NCI-H2171 treated with DMSO at 0.1 percent for 48 hours (cell line): ENCODE measurements at regions not wholly inside any gene's neighbourhood (a gene's known extent, or its start where the extent isn't known, plus 50 kb on each side); places are given as distances from the start of the nearest gene placed in this dataset.

ENCODE experiments used
- DNase-seq: peaks from one replicate; lab custom pipeline; 2025; lab: John Stamatoyannopoulos, UW

GRCh38 chr1:198040880-198041279, 115.9 kb upstream of the NEK7 start:
- no peak for DNase-seq

GRCh38 chr1:198042168-198042567, 114.6 kb upstream of the NEK7 start:
- peak; percentile 13 for DNase-seq

GRCh38 chr1:198047913-198048312, 108.9 kb upstream of the NEK7 start:
- DNase-seq = no peak

GRCh38 chr1:198054510-198054909, 102.3 kb upstream of the NEK7 start:
- no peak for DNase-seq

GRCh38 chr1:198056255-198056654, 100.5 kb upstream of the NEK7 start:
- no peak for DNase-seq

- no peak for DNase-seq
These were observed 92.6 kb upstream of the NEK7 start for GRCh38 chr1:198064181-198064580.

GRCh38 chr1:198068285-198068684, 88.5 kb upstream of the NEK7 start:
- no peak for DNase-seq

GRCh38 chr1:198072177-198072576, 84.6 kb upstream of the NEK7 start:
- DNase-seq = no peak

- no peak for DNase-seq
These were observed 81.5 kb upstream of the NEK7 start for GRCh38 chr1:198075296-198075695.

- no peak for DNase-seq
These were observed 77.3 kb upstream of the NEK7 start for GRCh38 chr1:198079432-198079951.

- no peak for DNase-seq
These were observed 74.2 kb upstream of the NEK7 start for GRCh38 chr1:198082576-198082975.

- DNase-seq = no peak
These were observed 73.2 kb upstream of the NEK7 start for GRCh38 chr1:198083549-198083948.

GRCh38 chr1:198084241-198084908, 72.4 kb upstream of the NEK7 start:
- DNase-seq = no peak

GRCh38 chr1:198086051-198086745, 70.6 kb upstream of the NEK7 start:
- DNase-seq = no peak

- DNase-seq = no peak
These were observed 69.0 kb upstream of the NEK7 start for GRCh38 chr1:198087831-198088230.

GRCh38 chr1:198088360-198089071, 68.3 kb upstream of the NEK7 start:
- peak; percentile 3 for DNase-seq

GRCh38 chr1:198096390-198096789, 60.4 kb upstream of the NEK7 start:
- no peak for DNase-seq

- DNase-seq = no peak
These were observed 57.0 kb upstream of the NEK7 start for GRCh38 chr1:198099755-198100154.

GRCh38 chr1:198101716-198102453, 54.9 kb upstream of the NEK7 start:
- no peak for DNase-seq

GRCh38 chr1:198102454-198102827, 54.4 kb upstream of the NEK7 start:
- no peak for DNase-seq

- no peak for DNase-seq
These were observed 51.6 kb upstream of the NEK7 start for GRCh38 chr1:198105185-198105584.

GRCh38 chr1:198106011-198106410, 50.8 kb upstream of the NEK7 start:
- DNase-seq = no peak
